ENCODE measurements at regions not wholly inside any gene's neighbourhood (a gene's known extent, or its start where the extent isn't known, plus 50 kb on each side); places are given as distances from the start of the nearest gene placed in this dataset.
"Not testable (repeated sequence)": the region's sequence is repeated elsewhere in the genome, so short reads cannot be mapped to it uniquely, and the experiment has no call there.

GRCh38 chr16:86716649-86717048 lies 138.3 kb downstream of the FOXL1 start:
- DNase-seq (ENCODE audit: low read depth), result no peak

- no peak for DNase-seq (ENCODE audit: low read depth)
Measured at GRCh38 chr16:86718118-86718517, 139.8 kb downstream of the FOXL1 start.

- no peak for DNase-seq (ENCODE audit: low read depth)
Measured at GRCh38 chr16:86722970-86723369, 144.6 kb downstream of the FOXL1 start.

- no peak for DNase-seq (ENCODE audit: low read depth)
Measured at GRCh38 chr16:86723689-86724088, 145.3 kb downstream of the FOXL1 start.

- DNase-seq (ENCODE audit: low read depth), result no peak
Measured at GRCh38 chr16:86725401-86725800, 147.1 kb downstream of the FOXL1 start.

GRCh38 chr16:86726340-86726739 lies 148.0 kb downstream of the FOXL1 start:
- no peak for DNase-seq (ENCODE audit: low read depth)

GRCh38 chr16:86727131-86727530 lies 148.8 kb downstream of the FOXL1 start:
- no peak for DNase-seq (ENCODE audit: low read depth)

GRCh38 chr16:86727632-86728031 lies 149.3 kb downstream of the FOXL1 start:
- no peak for DNase-seq (ENCODE audit: low read depth)

- DNase-seq (ENCODE audit: low read depth), result no peak
Measured at GRCh38 chr16:86729686-86730085, 151.3 kb downstream of the FOXL1 start.

- DNase-seq (ENCODE audit: low read depth), result no peak
Measured at GRCh38 chr16:86730086-86730485, 151.7 kb downstream of the FOXL1 start.

GRCh38 chr16:86730597-86730996 lies 152.2 kb downstream of the FOXL1 start:
- no peak for DNase-seq (ENCODE audit: low read depth)

GRCh38 chr16:86732621-86733295 lies 154.4 kb downstream of the FOXL1 start:
- DNase-seq (ENCODE audit: low read depth), result no peak

GRCh38 chr16:86733546-86734254 lies 155.4 kb downstream of the FOXL1 start:
- no peak for DNase-seq (ENCODE audit: low read depth)

- DNase-seq (ENCODE audit: low read depth), result no peak
Measured at GRCh38 chr16:86734543-86735460, 156.5 kb downstream of the FOXL1 start.

- DNase-seq (ENCODE audit: low read depth), result no peak
Measured at GRCh38 chr16:86735727-86736126, 157.4 kb downstream of the FOXL1 start.

- no peak for DNase-seq (ENCODE audit: low read depth)
Measured at GRCh38 chr16:86736502-86736901, 158.2 kb downstream of the FOXL1 start.

- DNase-seq (ENCODE audit: low read depth), result no peak
Measured at GRCh38 chr16:86737083-86737482, 158.7 kb downstream of the FOXL1 start.

GRCh38 chr16:86738322-86738721 lies 160.0 kb downstream of the FOXL1 start:
- DNase-seq (ENCODE audit: low read depth), result not testable (repeated sequence)

GRCh38 chr16:86739178-86739577 lies 160.8 kb downstream of the FOXL1 start:
- DNase-seq (ENCODE audit: low read depth), result no peak

GRCh38 chr16:86739808-86740207 lies 161.5 kb downstream of the FOXL1 start:
- no peak for DNase-seq (ENCODE audit: low read depth)

- no peak for DNase-seq (ENCODE audit: low read depth)
Measured at GRCh38 chr16:86740298-86740697, 161.9 kb downstream of the FOXL1 start.

- no peak for DNase-seq (ENCODE audit: low read depth)
Measured at GRCh38 chr16:86740906-86741799, 162.8 kb downstream of the FOXL1 start.
